GM21528 (cell line): ENCODE measurements at regions not wholly inside any gene's neighbourhood (a gene's known extent, or its start where the extent isn't known, plus 50 kb on each side); places are given as distances from the start of the nearest gene placed in this dataset.

Experiments used
- ATAC-seq: cut with Tn5 transposase; IDR thresholded peaks from one replicate; pipeline ENCODE4 v1.9.1; 2021; ENCODE audit warnings: mild to moderate bottlenecking, moderate library complexity; ENCODE audit not compliant: unreplicated experiment, low FRiP score

DNA sequence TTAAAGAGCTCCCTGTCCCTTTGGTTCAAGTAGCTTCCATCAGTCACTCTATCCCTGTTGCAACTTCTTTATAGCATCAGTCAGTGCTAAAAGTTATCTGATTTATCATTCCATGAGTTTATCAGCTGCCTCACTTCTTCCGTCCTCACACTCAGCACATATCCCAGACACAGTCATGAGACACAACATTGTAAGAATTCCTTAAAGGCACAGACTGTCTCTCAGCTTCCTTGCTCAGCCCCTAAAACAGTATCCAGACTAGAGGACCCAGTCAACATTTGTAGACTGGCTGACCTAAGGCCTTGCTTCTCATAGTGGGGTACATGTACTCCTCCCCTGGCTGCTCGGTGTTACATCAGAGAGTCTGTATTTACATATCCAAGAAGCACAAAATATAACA, 164.9 kb upstream of the ADGRL2 start:
- ATAC-seq: no peak

GRCh38 chr1:81634294-81634693, 166.4 kb upstream of the ADGRL2 start:
- ATAC-seq: no peak

- no peak for ATAC-seq
Measured at GRCh38 chr1:81619156-81619555, 181.6 kb upstream of the ADGRL2 start.

- ATAC-seq: no peak
Measured at GRCh38 chr1:81618376-81618775, 182.4 kb upstream of the ADGRL2 start.

GRCh38 chr1:81617308-81617967, 183.3 kb upstream of the ADGRL2 start:
- no peak for ATAC-seq

- no peak for ATAC-seq
Measured at GRCh38 chr1:81613803-81614202, 186.9 kb upstream of the ADGRL2 start.

DNA sequence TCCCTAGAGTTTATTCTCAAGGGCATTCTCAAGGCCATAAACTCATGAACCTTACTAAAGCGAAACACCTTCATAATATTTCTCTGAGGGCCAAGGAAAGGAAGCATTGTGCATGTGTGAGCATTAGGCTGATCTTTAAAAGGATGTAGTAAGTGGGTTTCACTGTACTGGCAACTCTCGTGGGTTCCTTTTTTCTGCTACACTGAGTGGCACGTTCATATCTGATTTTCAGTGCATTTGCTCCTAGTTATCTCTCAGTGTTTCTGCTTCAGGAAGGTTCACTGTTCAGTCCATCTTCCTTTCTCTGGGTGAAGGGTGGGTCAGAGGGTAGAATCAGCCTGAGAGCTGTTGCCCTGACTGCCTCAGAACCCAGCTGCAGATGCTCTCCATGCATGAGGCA, 192.8 kb upstream of the ADGRL2 start:
- no peak for ATAC-seq

GRCh38 chr1:81607086-81607485, 193.6 kb upstream of the ADGRL2 start:
- no peak for ATAC-seq

GRCh38 chr1:81606656-81607055, 194.1 kb upstream of the ADGRL2 start:
- ATAC-seq: no peak

DNA sequence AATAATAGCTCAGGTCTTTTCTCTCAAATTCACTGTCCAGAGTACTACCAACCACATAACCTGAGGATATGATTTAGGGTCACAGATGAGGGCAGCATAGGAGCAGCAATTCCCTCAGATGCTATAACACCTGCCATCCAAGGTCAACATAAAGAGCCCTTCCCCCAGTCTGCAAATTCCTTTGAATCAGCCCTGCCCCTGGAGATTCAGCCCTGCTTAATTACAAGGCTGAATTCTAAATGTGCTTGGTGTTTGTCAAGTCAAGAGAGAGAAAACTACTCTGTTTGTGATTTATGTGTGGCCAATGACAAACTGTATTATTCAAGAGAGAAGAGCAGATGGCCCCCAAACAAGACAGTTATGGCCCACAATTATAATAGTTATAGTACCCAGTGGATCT, 195.7 kb upstream of the ADGRL2 start:
- ATAC-seq: no peak

DNA sequence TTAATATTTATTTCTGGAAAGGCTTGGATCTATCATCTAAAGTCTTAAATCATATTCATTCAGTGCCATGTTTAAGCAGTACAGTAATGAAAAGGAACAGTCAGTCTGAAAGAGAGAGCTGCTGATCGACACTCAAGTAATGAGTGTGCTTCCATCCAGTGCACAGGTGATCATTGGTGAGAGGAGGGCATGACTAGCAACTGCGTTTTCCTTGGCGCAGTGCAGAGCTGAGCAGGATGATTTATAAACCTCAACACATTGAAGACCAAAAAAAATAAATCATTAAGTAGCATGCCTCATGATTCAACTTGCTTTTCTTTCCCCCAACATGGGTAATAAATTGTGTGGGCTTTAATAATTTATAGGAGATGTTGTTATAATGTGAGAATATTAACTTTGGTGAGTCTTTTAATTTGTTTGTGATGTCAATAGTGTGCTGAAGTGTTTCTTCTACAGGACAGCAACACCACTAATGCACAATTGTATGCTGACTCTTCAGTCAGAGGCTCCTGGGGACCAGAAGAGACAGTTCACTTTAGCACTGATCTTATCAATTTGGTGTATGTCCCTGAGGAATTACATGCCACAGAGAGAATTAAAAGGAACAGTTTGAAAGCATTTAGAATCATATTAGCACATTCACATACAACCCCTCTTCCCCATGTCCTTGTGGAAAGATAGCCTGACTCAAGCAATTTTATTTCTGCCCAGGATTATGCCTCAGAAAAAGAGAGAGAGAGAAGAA, 199.7 kb upstream of the ADGRL2 start:
- ATAC-seq: no peak

- ATAC-seq: no peak
Measured at GRCh38 chr1:81600363-81600762, 200.4 kb upstream of the ADGRL2 start.

DNA sequence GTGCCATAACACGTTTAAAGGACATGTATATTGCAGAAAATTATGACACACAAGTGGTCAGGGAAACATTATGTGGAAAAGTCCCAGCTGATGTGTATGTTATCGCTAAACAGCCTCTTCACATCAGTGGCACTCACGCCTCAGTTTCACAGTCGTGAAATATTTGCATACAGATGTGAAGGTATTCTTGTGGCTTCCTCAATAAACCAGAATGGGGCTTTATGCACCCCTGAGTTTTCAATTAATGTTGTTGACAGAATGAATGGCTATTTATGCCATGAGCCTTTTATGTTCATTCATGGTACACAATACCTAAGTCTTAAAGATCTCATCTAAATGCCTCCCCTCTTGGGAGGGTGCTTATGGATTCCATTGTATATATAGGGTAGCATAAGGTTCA, 202.1 kb upstream of the ADGRL2 start:
- ATAC-seq: no peak

- no peak for ATAC-seq
Measured at GRCh38 chr1:81597720-81598426, 202.9 kb upstream of the ADGRL2 start.

DNA sequence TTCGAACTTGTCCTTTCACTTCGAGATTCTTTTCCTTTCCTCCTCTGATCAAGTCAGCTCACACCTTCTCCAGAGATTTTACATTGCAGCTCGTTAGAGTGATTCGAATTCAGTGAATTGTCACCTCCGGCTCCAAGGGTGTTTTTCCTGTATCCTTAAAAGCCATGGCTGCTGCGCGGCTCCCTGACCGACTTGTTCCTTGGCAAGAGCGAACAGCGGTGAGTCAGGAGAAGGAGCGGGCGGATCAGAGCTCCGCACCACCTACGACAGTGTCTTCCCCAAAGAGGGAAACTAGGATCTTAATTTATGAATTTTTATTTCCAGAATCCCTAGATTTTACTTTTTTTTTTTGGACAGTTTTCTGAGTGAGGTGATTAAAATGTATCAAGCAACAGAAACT, 204.4 kb upstream of the ADGRL2 start:
- ATAC-seq: no peak

GRCh38 chr1:81594206-81594605, 206.5 kb upstream of the ADGRL2 start:
- no peak for ATAC-seq

- ATAC-seq: no peak
Measured at GRCh38 chr1:81592233-81592632, 208.5 kb upstream of the ADGRL2 start.

GRCh38 chr1:81590171-81590570, 210.6 kb upstream of the ADGRL2 start:
- ATAC-seq: no peak

GRCh38 chr1:81588149-81588548, 212.6 kb upstream of the ADGRL2 start:
- no peak for ATAC-seq

DNA sequence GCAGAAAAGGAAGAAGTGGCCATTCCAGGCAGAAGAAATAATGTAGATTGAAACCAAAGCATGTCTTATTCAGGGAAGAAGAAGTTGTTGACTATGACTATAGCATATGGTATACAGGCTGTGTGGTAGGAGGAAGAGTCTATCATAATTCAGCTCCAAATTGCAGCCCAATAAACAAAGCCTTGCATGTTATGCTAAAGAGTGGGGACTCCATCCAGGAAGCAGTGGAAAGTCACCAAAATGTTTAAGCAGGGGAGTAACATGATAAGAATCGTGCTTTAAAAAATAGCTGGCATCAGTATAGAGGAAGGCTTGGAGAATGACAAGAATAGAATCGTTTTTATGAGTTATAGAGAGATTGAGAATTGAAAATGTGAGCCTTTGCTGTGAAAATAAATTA, 213.3 kb upstream of the ADGRL2 start:
- no peak for ATAC-seq

DNA sequence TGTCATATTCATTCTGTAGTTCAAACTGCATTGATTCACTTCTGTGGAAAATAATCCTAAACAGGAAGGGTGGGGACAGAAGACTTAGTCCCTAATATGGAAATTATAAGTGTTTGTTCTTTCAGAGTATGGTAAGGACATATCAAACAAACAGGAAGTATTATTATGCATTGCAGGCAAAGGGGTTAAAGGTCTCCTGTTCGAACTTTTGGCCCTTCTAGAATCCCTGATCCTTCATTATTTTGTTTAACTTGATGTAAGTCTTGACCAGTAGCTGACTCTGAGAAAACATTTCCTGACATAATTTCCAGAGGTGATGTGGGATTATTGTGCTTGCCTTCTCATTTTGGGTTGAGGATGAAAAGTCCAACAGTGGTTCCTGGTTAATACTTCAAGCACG, 215.4 kb upstream of the ADGRL2 start:
- ATAC-seq: no peak

DNA sequence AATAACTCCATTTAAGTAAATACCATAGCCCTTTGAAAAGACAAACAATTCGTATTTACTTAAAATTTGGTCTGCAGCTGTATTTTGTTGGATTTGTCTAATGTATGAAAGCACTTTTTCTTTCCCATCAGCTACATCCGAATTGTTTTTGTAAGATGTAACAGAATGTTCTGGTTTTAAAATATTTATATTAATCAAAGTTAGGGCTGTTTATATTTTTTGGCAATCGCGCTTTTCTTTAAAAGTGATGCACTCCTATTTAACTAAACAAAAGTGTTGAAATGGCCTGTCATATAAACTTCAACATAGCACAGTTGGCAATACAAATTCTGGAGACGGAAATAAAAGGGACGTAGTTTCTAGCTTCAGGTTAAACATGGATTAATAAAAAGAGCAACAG, 216.3 kb upstream of the ADGRL2 start:
- ATAC-seq: no peak
